H9 (cell line): ENCODE measurements at regions not wholly inside any gene's neighbourhood (a gene's known extent, or its start where the extent isn't known, plus 50 kb on each side); places are given as distances from the start of the nearest gene placed in this dataset.

Experiments
- DNase-seq: peaks from one replicate; pipeline ENCODE4 v3.0.0-alpha.2; 2017
- H2AFZ ChIP-seq: one replicate; pipeline ENCODE4 v1.6.1; 2013; ENCODE audit warnings: mild to moderate bottlenecking, low read length, control low read depth, moderate library complexity
- H2AK5ac ChIP-seq: 2 replicates; pipeline ENCODE4 v1.6.1; 2013; ENCODE audit warnings: low read length, control low read depth, mixed read lengths; ENCODE audit not compliant: insufficient read length
- H2BK120ac ChIP-seq: one replicate; pipeline ENCODE4 v1.6.1; 2013; ENCODE audit warnings: low read depth, mild to moderate bottlenecking, low read length, control low read depth, inconsistent platforms; ENCODE audit not compliant: poor library complexity, severe bottlenecking
- H2BK12ac ChIP-seq: 2 replicates; pipeline ENCODE4 v1.6.1; 2013; ENCODE audit warnings: low read length, control low read depth, mixed read lengths, low read depth; ENCODE audit not compliant: insufficient read length
- H2BK15ac ChIP-seq: 2 replicates; pipeline ENCODE4 v1.6.1; 2013; ENCODE audit warnings: low read depth, low read length, control low read depth
- H2BK20ac ChIP-seq: one replicate; pipeline ENCODE4 v1.6.1; 2013; ENCODE audit warnings: low read depth, mild to moderate bottlenecking, low read length, control low read depth, inconsistent platforms; ENCODE audit not compliant: poor library complexity, severe bottlenecking
- H2BK5ac ChIP-seq: 2 replicates; pipeline ENCODE4 v1.6.1; 2013; ENCODE audit warnings: low read length, control low read depth, mixed read lengths; ENCODE audit not compliant: insufficient read length
- H3K14ac ChIP-seq: 2 replicates; pipeline ENCODE4 v1.6.1; 2013; ENCODE audit warnings: low read length, control low read depth; ENCODE audit not compliant: insufficient read depth
- H3K18ac ChIP-seq: 2 replicates; pipeline ENCODE4 v1.6.1; 2013; ENCODE audit warnings: low read depth, mild to moderate bottlenecking, mixed read lengths, low read length, control low read depth; ENCODE audit not compliant: insufficient read length
- H3K23ac ChIP-seq: 2 replicates; pipeline ENCODE4 v1.6.1; 2013; ENCODE audit warnings: low read length, control low read depth, mixed read lengths, low read depth; ENCODE audit not compliant: insufficient read length
- H3K23me2 ChIP-seq: 2 replicates; pipeline ENCODE4 v1.6.1; 2013; ENCODE audit warnings: low read depth, mild to moderate bottlenecking, mixed read lengths, low read length, control low read depth; ENCODE audit not compliant: insufficient read length, poor library complexity, severe bottlenecking
- H3K27ac ChIP-seq: 2 replicates; pipeline ENCODE4 v1.5.1; 2013; ENCODE audit warnings: low read length, control low read depth, mixed read lengths, low read depth; ENCODE audit not compliant: insufficient read length
- H3K27me3 ChIP-seq: 2 replicates; pipeline ENCODE4 v1.6.1; 2013; ENCODE audit warnings: low read length, control low read depth, inconsistent platforms; ENCODE audit not compliant: insufficient read depth
- H3K4ac ChIP-seq: 2 replicates; pipeline ENCODE4 v1.6.1; 2013; ENCODE audit warnings: low read depth, mild to moderate bottlenecking, control low read depth, inconsistent platforms, low read length, moderate library complexity
- H3K4me1 ChIP-seq: 2 replicates; pipeline ENCODE4 v1.6.1; 2013; ENCODE audit warnings: low read length, control low read depth, inconsistent platforms; ENCODE audit not compliant: insufficient read depth
- H3K4me2 ChIP-seq: 2 replicates; pipeline ENCODE4 v1.6.1; 2013; ENCODE audit warnings: low read length, control low read depth, mixed read lengths; ENCODE audit not compliant: insufficient read length, insufficient read depth
- H3K56ac ChIP-seq: 2 replicates; pipeline ENCODE4 v1.6.1; 2013; ENCODE audit warnings: low read depth, mild to moderate bottlenecking, mixed read lengths, low read length, control low read depth; ENCODE audit not compliant: insufficient read length
- H3K79me1 ChIP-seq: 2 replicates; pipeline ENCODE4 v1.6.1; 2013; ENCODE audit warnings: low read depth, mild to moderate bottlenecking, moderate library complexity, low read length, control low read depth, inconsistent platforms; ENCODE audit not compliant: insufficient read depth, poor library complexity, severe bottlenecking
- H3K79me2 ChIP-seq: 2 replicates; pipeline ENCODE4 v1.6.1; 2013; ENCODE audit warnings: low read length, control low read depth, inconsistent platforms; ENCODE audit not compliant: insufficient read depth
- H3K9ac ChIP-seq: 2 replicates; pipeline ENCODE4 v1.6.1; 2013; ENCODE audit warnings: low read length, control low read depth, mixed read lengths; ENCODE audit not compliant: insufficient read length; ENCODE audit errors: extremely low read depth
- H3K9me3 ChIP-seq: one replicate; pipeline ENCODE4 v1.6.1; 2013; ENCODE audit warnings: low read depth, low read length, inconsistent platforms; ENCODE audit not compliant: control insufficient read depth
- H3T11ph ChIP-seq: one replicate; pipeline ENCODE4 v1.6.1; 2013; ENCODE audit warnings: mild to moderate bottlenecking, low read length, control low read depth, inconsistent platforms
- H4K20me1 ChIP-seq: one replicate; pipeline ENCODE4 v1.6.1; 2013; ENCODE audit not compliant: control insufficient read depth, insufficient read length, insufficient read depth
- H4K5ac ChIP-seq: 2 replicates; pipeline ENCODE4 v1.6.1; 2013; ENCODE audit warnings: low read depth, mild to moderate bottlenecking, mixed read lengths, low read length, control low read depth; ENCODE audit not compliant: insufficient read length
- H4K8ac ChIP-seq: replicated peaks from 2 replicates; pipeline ENCODE4 v1.6.1; 2013; ENCODE audit warnings: low read length, control low read depth, mixed read lengths, low read depth; ENCODE audit not compliant: insufficient read length
- H4K91ac ChIP-seq: 2 replicates; pipeline ENCODE4 v1.6.1; 2013; ENCODE audit warnings: low read depth, mild to moderate bottlenecking, moderate library complexity, mixed read lengths, low read length, control low read depth; ENCODE audit not compliant: insufficient read length
- H3K27ac Mint-ChIP-seq, 3 experiments: 2 replicates in 2 of 3; 3 replicates in 1 of 3; pipeline ENCODE4 v1.8.0; 2020 to 2021; ENCODE audit warnings: mixed read lengths in 3 of 3, mild to moderate bottlenecking in 1 of 3, moderate library complexity in 1 of 3
- H3K27me3 Mint-ChIP-seq: 2 replicates; pipeline ENCODE4 v1.8.0; 2021; ENCODE audit warnings: low read depth, mild to moderate bottlenecking, moderate library complexity, mixed read lengths
- H3K36me3 Mint-ChIP-seq, 3 experiments: 2 replicates in 2 of 3; 3 replicates in 1 of 3; pipeline ENCODE4 v1.8.0; 2020 to 2021; ENCODE audit warnings: low read depth in 3 of 3, mixed read lengths in 3 of 3; ENCODE audit not compliant: insufficient read depth in 1 of 3
- H3K4me1 Mint-ChIP-seq, 2 experiments: 2 replicates each; pipeline ENCODE4 v1.8.0; 2020; ENCODE audit warnings: mixed read lengths in 2 of 2
- H3K4me3 Mint-ChIP-seq, 2 experiments: 2 replicates in 1 of 2; 3 replicates in 1 of 2; pipeline ENCODE4 v1.8.0; 2020 to 2021; ENCODE audit warnings: mild to moderate bottlenecking in 2 of 2, mixed read lengths in 2 of 2, moderate library complexity in 1 of 2
- H3K9me3 Mint-ChIP-seq, 2 experiments: 2 replicates in 1 of 2; 3 replicates in 1 of 2; pipeline ENCODE4 v1.8.0; 2020; ENCODE audit warnings: mild to moderate bottlenecking in 2 of 2, mixed read lengths in 2 of 2, moderate library complexity in 1 of 2
- WGBS: extraction: QIAGEN DNeasy Blood & Tissue Kit; methylation state at CpG from one replicate; pipeline ENCODE4 v1.1.7; 2013; ENCODE audit warnings: missing lambda C conversion rate, low lambda C conversion rate, mixed read lengths; ENCODE audit not compliant: insufficient read length; ENCODE audit errors: extremely low coverage; 5-methylcytosine and 5-hydroxymethylcytosine counted together
- TF ChIP-seq, protein P1 (sequence below): fragments of 200-600 bp; sonication (generic); conservative IDR thresholded peaks from 3 replicates; pipeline ENCODE4 v1.8.0; 2021; ENCODE audit warnings: antibody characterized with exemption, mild to moderate bottlenecking

DNA sequence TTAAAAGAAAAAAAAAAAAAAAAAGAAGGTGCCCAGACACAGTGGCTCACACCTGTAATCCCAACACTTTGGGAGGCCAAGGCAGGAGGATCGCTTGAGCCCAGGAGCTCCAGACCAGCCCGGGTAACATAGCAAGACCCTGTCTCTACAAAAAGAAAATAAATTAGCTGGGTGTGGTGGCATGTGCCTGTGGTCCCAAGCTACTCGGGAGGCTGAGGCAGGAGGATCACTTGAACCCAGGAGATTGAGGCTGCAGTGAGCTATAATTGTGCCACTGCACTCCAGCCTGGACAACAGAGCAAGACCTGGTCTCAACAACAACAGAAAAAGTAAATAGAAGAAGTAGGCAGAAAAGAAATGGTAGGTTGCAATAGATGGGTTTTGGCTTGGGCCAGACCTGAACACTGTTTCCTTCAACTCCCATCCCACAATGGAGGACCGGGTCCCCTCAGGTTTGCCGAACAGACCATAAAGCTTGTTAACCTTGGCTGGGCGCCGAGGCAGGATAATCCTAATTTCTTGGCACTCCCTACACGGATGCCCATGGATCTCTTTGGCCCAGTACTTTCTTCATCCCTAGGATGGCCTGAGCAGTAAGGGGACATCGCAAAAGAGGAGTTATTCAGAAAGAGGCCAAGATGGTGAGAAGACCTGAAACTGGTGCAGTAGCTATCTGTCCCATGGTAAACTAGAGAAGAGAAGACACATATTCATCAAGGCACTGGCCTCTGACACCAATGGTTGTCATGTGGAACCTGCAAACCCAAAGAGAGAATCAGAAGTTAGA lies 165.5 kb upstream of the CCND2 start:
- Histone ChIP-seq H3K4me1 (no peaks in the 10 kb centered on the region), H3K23ac (no peak overlapping the region), H2AFZ (no peak overlapping the region), H3K9ac (no peak overlapping the region), H2BK120ac (no peak overlapping the region), H3K4ac (no peak overlapping the region), H3K23me2 (no peaks in the 10 kb centered on the region), H3T11ph (no peak overlapping the region), H4K91ac (no peak overlapping the region), H4K8ac (no peak overlapping the region), H3K9me3 (no peaks in the 10 kb centered on the region), H4K20me1 (no peaks in the 10 kb centered on the region), H3K79me1 (no peaks in the 10 kb centered on the region), H3K56ac (no peak overlapping the region), H2BK20ac (no peak overlapping the region), H3K27ac (no peak overlapping the region), H2BK5ac (no peak overlapping the region), H4K5ac (no peak overlapping the region), H2AK5ac (no peak overlapping the region), H3K18ac (no peak overlapping the region), H2BK15ac (no peak overlapping the region), H3K4me2 (no peak overlapping the region), H2BK12ac (no peak overlapping the region), H3K14ac (no peak overlapping the region), H3K79me2 (no peaks in the 10 kb centered on the region), H3K27me3 (no peaks in the 10 kb centered on the region)
- Mint-ChIP-seq H3K4me3 (no peak overlapping the region), H3K4me1 (peaks cover 8 to 10% of the 10 kb centered on the region in 2 experiments), H3K27ac (no peak overlapping the region), H3K27me3 (peaks cover 16% of the 10 kb centered on the region), H3K36me3 (no peaks in the 10 kb centered on the region), H3K9me3 (peaks cover 0 to 2% of the 10 kb centered on the region in 2 experiments; a peak in 1 of 5 replicates)
- no peak for DNase-seq
- WGBS: no CpG with 5 or more reads among the region's 9 CpGs
- TF ChIP-seq, protein P1, sequence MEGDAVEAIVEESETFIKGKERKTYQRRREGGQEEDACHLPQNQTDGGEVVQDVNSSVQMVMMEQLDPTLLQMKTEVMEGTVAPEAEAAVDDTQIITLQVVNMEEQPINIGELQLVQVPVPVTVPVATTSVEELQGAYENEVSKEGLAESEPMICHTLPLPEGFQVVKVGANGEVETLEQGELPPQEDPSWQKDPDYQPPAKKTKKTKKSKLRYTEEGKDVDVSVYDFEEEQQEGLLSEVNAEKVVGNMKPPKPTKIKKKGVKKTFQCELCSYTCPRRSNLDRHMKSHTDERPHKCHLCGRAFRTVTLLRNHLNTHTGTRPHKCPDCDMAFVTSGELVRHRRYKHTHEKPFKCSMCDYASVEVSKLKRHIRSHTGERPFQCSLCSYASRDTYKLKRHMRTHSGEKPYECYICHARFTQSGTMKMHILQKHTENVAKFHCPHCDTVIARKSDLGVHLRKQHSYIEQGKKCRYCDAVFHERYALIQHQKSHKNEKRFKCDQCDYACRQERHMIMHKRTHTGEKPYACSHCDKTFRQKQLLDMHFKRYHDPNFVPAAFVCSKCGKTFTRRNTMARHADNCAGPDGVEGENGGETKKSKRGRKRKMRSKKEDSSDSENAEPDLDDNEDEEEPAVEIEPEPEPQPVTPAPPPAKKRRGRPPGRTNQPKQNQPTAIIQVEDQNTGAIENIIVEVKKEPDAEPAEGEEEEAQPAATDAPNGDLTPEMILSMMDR: no peak
